Spleen (tissue), 7 donors: ENCODE measurements at regions not wholly inside any gene's neighbourhood (a gene's known extent, or its start where the extent isn't known, plus 50 kb on each side); places are given as distances from the start of the nearest gene placed in this dataset.

Source experiments
- CTCF ChIP-seq, 11 experiments: fragments of 200-600 bp in 7 of 11; fragments of 450-650 bp in 4 of 11; sonication (generic) in 4 of 11; IDR thresholded peaks in 8 of 11; conservative IDR thresholded peaks in 3 of 11; 1 replicate in 7 of 11; 2 replicates in 4 of 11; pipeline versions ENCODE4 v1.4.0 to v1.8.0; 2016 to 2021; ENCODE audit warnings: antibody characterized with exemption in 11 of 11, inconsistent platforms in 4 of 11, mild to moderate bottlenecking in 1 of 11
- POLR2A ChIP-seq, 3 donors: fragments of 450-650 bp; IDR thresholded peaks; one replicate each; pipeline ENCODE4 v1.5.1; 2017; ENCODE audit warnings: antibody characterized with exemption in 3 of 3, mild to moderate bottlenecking in 1 of 3
- donor health status: DM: no; HTN: no; CAD: no; lungs with moderate emphysema.
- donor health status: DM: no; HTN: no; CAD: no.
- donor health status: DM: no; HTN: no; CAD: no.

DNA sequence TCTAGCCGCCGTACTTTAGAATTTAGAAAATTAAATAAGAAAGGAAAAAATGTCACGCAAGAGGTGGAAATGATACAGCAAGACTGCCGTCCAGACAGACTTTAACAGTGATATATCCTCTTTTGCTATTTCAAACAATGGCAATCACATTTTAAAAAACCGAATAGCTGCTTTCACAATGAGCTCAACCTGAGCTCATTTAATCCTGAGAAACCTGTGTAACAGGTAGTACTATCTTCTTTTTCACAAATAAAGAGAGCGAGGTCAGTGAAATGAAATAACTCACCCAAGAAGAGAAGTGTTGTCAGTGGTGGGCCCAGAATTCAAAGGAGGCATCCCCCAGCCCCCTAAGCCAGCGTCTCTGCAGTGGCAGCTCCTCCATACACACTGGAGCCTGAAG is 60.7 kb upstream of the DAPL1 start:
- TF ChIP-seq POLR2A (IDR thresholded peaks at IDR 0.05): no peak
- no peak for TF ChIP-seq CTCF (IDR thresholded peaks at IDR 0.05 in 8 of 11, conservative IDR thresholded peaks at IDR 0.05 in 3 of 11)
